ENCODE measurements at regions not wholly inside any gene's neighbourhood (a gene's known extent, or its start where the extent isn't known, plus 50 kb on each side); places are given as distances from the start of the nearest gene placed in this dataset.

DNA sequence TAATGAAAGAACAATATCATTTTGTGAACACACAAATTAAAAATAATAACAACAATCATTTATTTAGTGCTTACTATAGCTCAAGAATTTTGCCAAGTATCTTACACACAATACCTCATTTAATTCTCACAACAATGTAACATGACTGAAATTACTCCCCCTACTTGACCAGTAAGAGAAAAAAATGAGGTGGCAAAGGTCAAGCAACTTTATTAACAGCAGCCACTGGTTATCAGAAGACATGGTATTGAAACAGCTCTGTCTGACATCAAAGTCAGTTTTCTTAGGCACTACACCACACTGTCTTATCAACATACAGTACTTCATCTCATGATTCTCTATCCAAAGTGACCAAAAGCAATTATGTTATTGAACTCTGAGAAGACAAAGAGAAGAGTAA lies 389.4 kb downstream of the ZEB2 start:
- TF ChIP-seq TOX (CRISPR knock-in tag; IDR thresholded peaks at IDR 0.05; ENCODE audit: borderline replicate concordance) = no peak
- TF ChIP-seq ISL1 (CRISPR knock-in tag; IDR thresholded peaks at IDR 0.05) = no peak
- TF ChIP-seq ARNTL (CRISPR knock-in tag; IDR thresholded peaks at IDR 0.05; ENCODE audit: borderline replicate concordance, low read depth) = no peak
- TF ChIP-seq, protein P1, sequence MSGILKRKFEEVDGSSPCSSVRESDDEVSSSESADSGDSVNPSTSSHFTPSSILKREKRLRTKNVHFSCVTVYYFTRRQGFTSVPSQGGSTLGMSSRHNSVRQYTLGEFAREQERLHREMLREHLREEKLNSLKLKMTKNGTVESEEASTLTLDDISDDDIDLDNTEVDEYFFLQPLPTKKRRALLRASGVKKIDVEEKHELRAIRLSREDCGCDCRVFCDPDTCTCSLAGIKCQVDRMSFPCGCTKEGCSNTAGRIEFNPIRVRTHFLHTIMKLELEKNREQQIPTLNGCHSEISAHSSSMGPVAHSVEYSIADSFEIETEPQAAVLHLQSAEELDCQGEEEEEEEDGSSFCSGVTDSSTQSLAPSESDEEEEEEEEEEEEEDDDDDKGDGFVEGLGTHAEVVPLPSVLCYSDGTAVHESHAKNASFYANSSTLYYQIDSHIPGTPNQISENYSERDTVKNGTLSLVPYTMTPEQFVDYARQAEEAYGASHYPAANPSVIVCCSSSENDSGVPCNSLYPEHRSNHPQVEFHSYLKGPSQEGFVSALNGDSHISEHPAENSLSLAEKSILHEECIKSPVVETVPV (CRISPR knock-in tag; IDR thresholded peaks at IDR 0.05) = no peak
- TF ChIP-seq ZNF70 (CRISPR knock-in tag; IDR thresholded peaks at IDR 0.05) = no peak
- TF ChIP-seq TCF4 (CRISPR knock-in tag; IDR thresholded peaks at IDR 0.05; ENCODE audit: borderline replicate concordance) = no peak
- TF ChIP-seq, protein P2, sequence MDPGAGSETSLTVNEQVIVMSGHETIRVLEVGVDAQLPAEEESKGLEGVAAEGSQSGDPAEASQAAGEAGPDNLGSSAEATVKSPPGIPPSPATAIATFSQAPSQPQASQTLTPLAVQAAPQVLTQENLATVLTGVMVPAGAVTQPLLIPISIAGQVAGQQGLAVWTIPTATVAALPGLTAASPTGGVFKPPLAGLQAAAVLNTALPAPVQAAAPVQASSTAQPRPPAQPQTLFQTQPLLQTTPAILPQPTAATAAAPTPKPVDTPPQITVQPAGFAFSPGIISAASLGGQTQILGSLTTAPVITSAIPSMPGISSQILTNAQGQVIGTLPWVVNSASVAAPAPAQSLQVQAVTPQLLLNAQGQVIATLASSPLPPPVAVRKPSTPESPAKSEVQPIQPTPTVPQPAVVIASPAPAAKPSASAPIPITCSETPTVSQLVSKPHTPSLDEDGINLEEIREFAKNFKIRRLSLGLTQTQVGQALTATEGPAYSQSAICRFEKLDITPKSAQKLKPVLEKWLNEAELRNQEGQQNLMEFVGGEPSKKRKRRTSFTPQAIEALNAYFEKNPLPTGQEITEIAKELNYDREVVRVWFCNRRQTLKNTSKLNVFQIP (CRISPR knock-in tag; IDR thresholded peaks at IDR 0.05; ENCODE audit: borderline replicate concordance, low read depth) = no peak
- no peak for TF ChIP-seq SNAI2 (CRISPR knock-in tag; IDR thresholded peaks at IDR 0.05)
- TF ChIP-seq, protein P3, sequence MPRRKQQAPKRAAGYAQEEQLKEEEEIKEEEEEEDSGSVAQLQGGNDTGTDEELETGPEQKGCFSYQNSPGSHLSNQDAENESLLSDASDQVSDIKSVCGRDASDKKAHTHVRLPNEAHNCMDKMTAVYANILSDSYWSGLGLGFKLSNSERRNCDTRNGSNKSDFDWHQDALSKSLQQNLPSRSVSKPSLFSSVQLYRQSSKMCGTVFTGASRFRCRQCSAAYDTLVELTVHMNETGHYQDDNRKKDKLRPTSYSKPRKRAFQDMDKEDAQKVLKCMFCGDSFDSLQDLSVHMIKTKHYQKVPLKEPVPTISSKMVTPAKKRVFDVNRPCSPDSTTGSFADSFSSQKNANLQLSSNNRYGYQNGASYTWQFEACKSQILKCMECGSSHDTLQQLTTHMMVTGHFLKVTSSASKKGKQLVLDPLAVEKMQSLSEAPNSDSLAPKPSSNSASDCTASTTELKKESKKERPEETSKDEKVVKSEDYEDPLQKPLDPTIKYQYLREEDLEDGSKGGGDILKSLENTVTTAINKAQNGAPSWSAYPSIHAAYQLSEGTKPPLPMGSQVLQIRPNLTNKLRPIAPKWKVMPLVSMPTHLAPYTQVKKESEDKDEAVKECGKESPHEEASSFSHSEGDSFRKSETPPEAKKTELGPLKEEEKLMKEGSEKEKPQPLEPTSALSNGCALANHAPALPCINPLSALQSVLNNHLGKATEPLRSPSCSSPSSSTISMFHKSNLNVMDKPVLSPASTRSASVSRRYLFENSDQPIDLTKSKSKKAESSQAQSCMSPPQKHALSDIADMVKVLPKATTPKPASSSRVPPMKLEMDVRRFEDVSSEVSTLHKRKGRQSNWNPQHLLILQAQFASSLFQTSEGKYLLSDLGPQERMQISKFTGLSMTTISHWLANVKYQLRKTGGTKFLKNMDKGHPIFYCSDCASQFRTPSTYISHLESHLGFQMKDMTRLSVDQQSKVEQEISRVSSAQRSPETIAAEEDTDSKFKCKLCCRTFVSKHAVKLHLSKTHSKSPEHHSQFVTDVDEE (CRISPR knock-in tag; IDR thresholded peaks at IDR 0.05) = no peak
- TF ChIP-seq ZFP3 (CRISPR knock-in tag; IDR thresholded peaks at IDR 0.05) = no peak
- no peak for TF ChIP-seq ZNF8 (CRISPR knock-in tag; IDR thresholded peaks at IDR 0.05)
- TF ChIP-seq CSDC2 (CRISPR knock-in tag; IDR thresholded peaks at IDR 0.05) = no peak
- TF ChIP-seq PPARA (CRISPR knock-in tag; IDR thresholded peaks at IDR 0.05; ENCODE audit: borderline replicate concordance) = no peak
- TF ChIP-seq, protein P4, sequence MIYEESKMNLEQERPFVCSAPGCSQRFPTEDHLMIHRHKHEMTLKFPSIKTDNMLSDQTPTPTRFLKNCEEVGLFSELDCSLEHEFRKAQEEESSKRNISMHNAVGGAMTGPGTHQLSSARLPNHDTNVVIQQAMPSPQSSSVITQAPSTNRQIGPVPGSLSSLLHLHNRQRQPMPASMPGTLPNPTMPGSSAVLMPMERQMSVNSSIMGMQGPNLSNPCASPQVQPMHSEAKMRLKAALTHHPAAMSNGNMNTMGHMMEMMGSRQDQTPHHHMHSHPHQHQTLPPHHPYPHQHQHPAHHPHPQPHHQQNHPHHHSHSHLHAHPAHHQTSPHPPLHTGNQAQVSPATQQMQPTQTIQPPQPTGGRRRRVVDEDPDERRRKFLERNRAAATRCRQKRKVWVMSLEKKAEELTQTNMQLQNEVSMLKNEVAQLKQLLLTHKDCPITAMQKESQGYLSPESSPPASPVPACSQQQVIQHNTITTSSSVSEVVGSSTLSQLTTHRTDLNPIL (CRISPR knock-in tag; IDR thresholded peaks at IDR 0.05; ENCODE audit: low read depth) = no peak
- TF ChIP-seq ZC3H10 (CRISPR knock-in tag; IDR thresholded peaks at IDR 0.05) = no peak
- no peak for TF ChIP-seq ZNF565 (CRISPR knock-in tag; conservative IDR thresholded peaks at IDR 0.05; ENCODE audit: low read depth)
- TF ChIP-seq BACH2 (CRISPR knock-in tag; IDR thresholded peaks at IDR 0.05; ENCODE audit: borderline replicate concordance) = no peak
- ATAC-seq = no peak

DNA sequence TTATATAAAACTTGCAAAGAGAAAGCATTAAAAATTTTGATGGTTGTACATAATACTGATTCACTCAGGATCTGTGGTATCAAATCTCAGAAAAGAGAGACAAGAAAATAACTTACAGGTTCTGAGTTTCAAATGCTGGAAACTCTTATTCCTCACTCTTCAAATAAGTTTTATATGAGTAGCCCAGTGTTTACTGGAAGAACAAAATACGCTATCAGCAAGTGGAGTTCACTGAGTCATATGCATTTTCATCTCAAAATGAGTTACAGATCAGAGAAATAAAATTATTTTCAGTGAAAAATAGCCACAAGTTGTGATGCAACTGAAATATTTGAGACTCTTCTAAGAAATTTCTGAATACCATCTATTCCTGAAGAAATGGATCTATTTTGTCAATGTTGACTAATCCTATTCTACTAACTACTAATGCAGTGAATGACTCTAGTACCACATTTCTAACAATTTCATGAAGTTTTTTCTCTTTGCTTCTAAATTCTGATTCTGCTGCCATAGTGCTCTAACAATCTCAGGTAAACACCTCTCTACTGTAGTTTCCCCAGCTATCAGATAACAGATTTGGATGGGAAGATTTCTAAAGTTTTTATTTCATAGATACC lies 391.7 kb downstream of the ZEB2 start:
- TF ChIP-seq OSR1 (CRISPR knock-in tag; IDR thresholded peaks at IDR 0.05) (no peak), ARNTL (CRISPR knock-in tag; IDR thresholded peaks at IDR 0.05; ENCODE audit: borderline replicate concordance, low read depth) (no peak), PPARA (CRISPR knock-in tag; IDR thresholded peaks at IDR 0.05; ENCODE audit: borderline replicate concordance) (no peak), CSDC2 (CRISPR knock-in tag; IDR thresholded peaks at IDR 0.05) (no peak), GLIS3 (CRISPR knock-in tag; IDR thresholded peaks at IDR 0.05) (no peak), BACH2 (CRISPR knock-in tag; IDR thresholded peaks at IDR 0.05; ENCODE audit: borderline replicate concordance) (no peak), TCF4 (CRISPR knock-in tag; IDR thresholded peaks at IDR 0.05; ENCODE audit: borderline replicate concordance) (no peak), ZNF70 (CRISPR knock-in tag; IDR thresholded peaks at IDR 0.05) (no peak), SNAI2 (CRISPR knock-in tag; IDR thresholded peaks at IDR 0.05) (no peak), ESRRG (CRISPR knock-in tag; IDR thresholded peaks at IDR 0.05) (no peak), ZNF8 (CRISPR knock-in tag; IDR thresholded peaks at IDR 0.05) (no peak), ZFP3 (CRISPR knock-in tag; IDR thresholded peaks at IDR 0.05) (no peak), ZNF565 (CRISPR knock-in tag; conservative IDR thresholded peaks at IDR 0.05; ENCODE audit: low read depth) (no peak), ISL1 (CRISPR knock-in tag; IDR thresholded peaks at IDR 0.05) (no peak), RARB (CRISPR knock-in tag; IDR thresholded peaks at IDR 0.05) (no peak), ZC3H10 (CRISPR knock-in tag; IDR thresholded peaks at IDR 0.05) (no peak)
- TF ChIP-seq, protein P1 (CRISPR knock-in tag; IDR thresholded peaks at IDR 0.05) = no peak
- TF ChIP-seq, protein P4 (CRISPR knock-in tag; IDR thresholded peaks at IDR 0.05; ENCODE audit: low read depth) = no peak
- TF ChIP-seq, protein P3 (CRISPR knock-in tag; IDR thresholded peaks at IDR 0.05) = no peak
- no peak for ATAC-seq
